ENCODE measurements at regions not wholly inside any gene's neighbourhood (a gene's known extent, or its start where the extent isn't known, plus 50 kb on each side); places are given as distances from the start of the nearest gene placed in this dataset.

DNA sequence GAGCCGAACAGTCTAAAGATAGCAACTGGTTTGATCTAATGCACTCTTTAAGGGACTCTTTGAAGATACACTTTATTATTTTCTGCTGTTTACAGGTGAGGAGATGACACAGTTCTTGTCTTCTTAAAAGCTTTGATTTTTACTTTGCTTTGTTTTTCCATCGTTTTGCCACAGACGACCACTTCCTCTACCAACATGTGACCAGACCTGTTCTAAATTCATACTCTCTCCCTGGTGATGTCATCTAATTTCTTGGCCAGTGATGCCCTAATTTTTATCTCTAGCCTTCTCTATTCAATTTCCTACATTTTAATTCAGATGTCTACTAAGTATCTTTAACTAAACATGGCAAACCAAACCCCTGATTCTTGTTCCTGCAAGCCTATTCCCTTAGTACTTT, 583.4 kb upstream of the ITGA1 start:
- Histone ChIP-seq H3K9me3 (ENCODE audit: control insufficient read depth, insufficient read depth, low read depth, low read length) (no peaks in the 10 kb centered on the region), H4K20me1 (ENCODE audit: control insufficient read depth, extremely low read depth, insufficient read depth, low read length) (no peaks in the 10 kb centered on the region), H3K4me1 (ENCODE audit: control insufficient read depth, extremely low read depth, insufficient read depth, low read length) (no peaks in the 10 kb centered on the region), H3K27ac (ENCODE audit: insufficient read depth, low read length) (no peak overlapping the region), H3K27me3 (ENCODE audit: control insufficient read depth, insufficient read depth, low read length) (no peaks in the 10 kb centered on the region), H3K79me2 (ENCODE audit: control insufficient read depth, insufficient read depth, low read length) (no peaks in the 10 kb centered on the region), H3K36me3 (ENCODE audit: control insufficient read depth, insufficient read depth, low read length) (no peaks in the 10 kb centered on the region), H3K4me2 (ENCODE audit: extremely low read depth, insufficient read depth, low read length) (no peak overlapping the region), H2AFZ (ENCODE audit: low read length) (no peak overlapping the region), H3K9ac (ENCODE audit: insufficient read depth, low read length) (no peak overlapping the region), H3K4me3 (replicated peaks in 1 of 4; ENCODE audit: control extremely low read depth in 1 of 4, insufficient read depth in 1 of 4, low read depth in 3 of 4, low read length in 4 of 4) (no peak overlapping the region)
- DNase-seq (ENCODE audit: low read depth in 2 of 2), result no peak
- TF ChIP-seq, protein P1, sequence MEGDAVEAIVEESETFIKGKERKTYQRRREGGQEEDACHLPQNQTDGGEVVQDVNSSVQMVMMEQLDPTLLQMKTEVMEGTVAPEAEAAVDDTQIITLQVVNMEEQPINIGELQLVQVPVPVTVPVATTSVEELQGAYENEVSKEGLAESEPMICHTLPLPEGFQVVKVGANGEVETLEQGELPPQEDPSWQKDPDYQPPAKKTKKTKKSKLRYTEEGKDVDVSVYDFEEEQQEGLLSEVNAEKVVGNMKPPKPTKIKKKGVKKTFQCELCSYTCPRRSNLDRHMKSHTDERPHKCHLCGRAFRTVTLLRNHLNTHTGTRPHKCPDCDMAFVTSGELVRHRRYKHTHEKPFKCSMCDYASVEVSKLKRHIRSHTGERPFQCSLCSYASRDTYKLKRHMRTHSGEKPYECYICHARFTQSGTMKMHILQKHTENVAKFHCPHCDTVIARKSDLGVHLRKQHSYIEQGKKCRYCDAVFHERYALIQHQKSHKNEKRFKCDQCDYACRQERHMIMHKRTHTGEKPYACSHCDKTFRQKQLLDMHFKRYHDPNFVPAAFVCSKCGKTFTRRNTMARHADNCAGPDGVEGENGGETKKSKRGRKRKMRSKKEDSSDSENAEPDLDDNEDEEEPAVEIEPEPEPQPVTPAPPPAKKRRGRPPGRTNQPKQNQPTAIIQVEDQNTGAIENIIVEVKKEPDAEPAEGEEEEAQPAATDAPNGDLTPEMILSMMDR (conservative IDR thresholded peaks at IDR 0.05 in 1 of 2, IDR thresholded peaks at IDR 0.05 in 1 of 2; ENCODE audit: low read depth in 1 of 2, low read length in 2 of 2), result no peak
- TF ChIP-seq EZH2 (IDR thresholded peaks at IDR 0.05; ENCODE audit: low read length, missing control alignments), result no peak
